MCF 10A (cell line): ENCODE measurements at regions not wholly inside any gene's neighbourhood (a gene's known extent, or its start where the extent isn't known, plus 50 kb on each side); places are given as distances from the start of the nearest gene placed in this dataset.

ENCODE experiments used
- BruUV-seq: library from RNA; stranded (reverse); fragments of 400-500 nt; replicated peaks from 2 replicates; lab custom pipeline; 2021; lab: Mats Ljungman, UMichigan
- CTCF ChIA-PET: fragments of 300-600 bp; sonication (Branson Sonifier 250); formaldehyde crosslinking; extraction: SDS; loops from one replicate; lab custom pipeline; 2021; ENCODE audit warnings: antibody characterized with exemption, inconsistent platforms; lab: Yijun Ruan, JAX
- POLR2A ChIA-PET: fragments of 300-600, 350-650 bp; sonication (Branson Sonifier 250); formaldehyde crosslinking; extraction: SDS; loops from one replicate; lab custom pipeline; 2020; ENCODE audit warnings: antibody characterized with exemption, inconsistent platforms; lab: Yijun Ruan, JAX
- DNase-seq: peaks from one replicate; pipeline ENCODE4 v3.0.0-alpha.2; 2018; ENCODE audit not compliant: unreplicated experiment
- H3K27ac Mint-ChIP-seq: one replicate; pipeline ENCODE4 v1.8.0; 2022; ENCODE audit warnings: mild to moderate bottlenecking, low read depth, mixed read lengths; ENCODE audit not compliant: unreplicated experiment
- H3K27me3 Mint-ChIP-seq: one replicate; pipeline ENCODE4 v1.8.0; 2022; ENCODE audit warnings: mixed read lengths; ENCODE audit not compliant: insufficient read depth, unreplicated experiment
- H3K36me3 Mint-ChIP-seq: one replicate; pipeline ENCODE4 v1.8.0; 2022; ENCODE audit warnings: mild to moderate bottlenecking, moderate library complexity, mixed read lengths; ENCODE audit not compliant: insufficient read depth, unreplicated experiment
- H3K4me1 Mint-ChIP-seq: one replicate; pipeline ENCODE4 v1.8.0; 2022; ENCODE audit warnings: mixed read lengths; ENCODE audit not compliant: insufficient read depth, unreplicated experiment
- H3K4me3 Mint-ChIP-seq: one replicate; pipeline ENCODE4 v1.8.0; 2022; ENCODE audit warnings: mild to moderate bottlenecking, moderate library complexity, mixed read lengths; ENCODE audit not compliant: unreplicated experiment
- H3K9me3 Mint-ChIP-seq: one replicate; pipeline ENCODE4 v1.8.0; 2022; ENCODE audit warnings: mixed read lengths; ENCODE audit not compliant: unreplicated experiment
- CTCF ChIP-seq: fragments of 200-600 bp; IDR thresholded peaks from one replicate; pipeline ENCODE4 v1.8.0; 2022; ENCODE audit warnings: antibody characterized with exemption, mild to moderate bottlenecking; ENCODE audit not compliant: unreplicated experiment
- intact Hi-C: fragments of 100-400 bp; cut with micrococcal nuclease; formaldehyde crosslinking; loops from 2 replicates; pipeline ENCODE4 v1.14.1; 2022

GRCh38 chr13:44149821-44150220 lies 223.8 kb upstream of the SERP2 start:
- ChIA-PET POLR2A (no interaction called here), CTCF (no interaction called here)
- no peak for DNase-seq
- no peaks in the 10 kb centered on the region for H3K4me1 Mint-ChIP-seq
- H3K4me3 Mint-ChIP-seq: no peak overlapping the region
- TF ChIP-seq CTCF: no peak
- intact Hi-C loops: no loop called here
- H3K27me3 Mint-ChIP-seq: no peaks in the 10 kb centered on the region
- peaks cover 6% of the 10 kb centered on the region for H3K36me3 Mint-ChIP-seq
- H3K9me3 Mint-ChIP-seq: peaks cover 7% of the 10 kb centered on the region
- no TSS peak for BruUV-seq
- H3K27ac Mint-ChIP-seq: no peak overlapping the region

GRCh38 chr13:44151474-44151873 lies 222.2 kb upstream of the SERP2 start:
- CTCF ChIA-PET: no interaction called here
- Mint-ChIP-seq H3K4me3 (no peak overlapping the region), H3K27me3 (no peaks in the 10 kb centered on the region), H3K27ac (no peak overlapping the region), H3K9me3 (peaks cover 3% of the 10 kb centered on the region), H3K4me1 (no peaks in the 10 kb centered on the region), H3K36me3 (peaks cover 6% of the 10 kb centered on the region)
- POLR2A ChIA-PET: interaction anchor here (1.3 kb wide), 1 partner anchor 14 kb away, joined by 4 read pairs; no protein-coding TSS in a partner anchor
- intact Hi-C loops: no loop called here
- BruUV-seq: no TSS peak
- no peak for DNase-seq
- TF ChIP-seq CTCF: no peak

GRCh38 chr13:44153496-44153895 lies 220.1 kb upstream of the SERP2 start:
- peaks cover 6% of the 10 kb centered on the region for H3K36me3 Mint-ChIP-seq
- intact Hi-C loops: no loop called here
- CTCF ChIA-PET: interaction anchor here (0.9 kb wide), 1 partner anchor 283 kb away, joined by 3 read pairs; no protein-coding TSS in a partner anchor

More at GRCh38 chr13:44153496-44153895, 220.1 kb upstream of the SERP2 start:
- TF ChIP-seq CTCF: no peak
- Mint-ChIP-seq H3K9me3 (no peaks in the 10 kb centered on the region), H3K27ac (no peak overlapping the region), H3K27me3 (no peaks in the 10 kb centered on the region), H3K4me1 (peaks cover 3% of the 10 kb centered on the region), H3K4me3 (no peak overlapping the region)
- no peak for DNase-seq
- BruUV-seq: no TSS peak
- POLR2A ChIA-PET: interaction anchor here (0.8 kb wide), 1 partner anchor 11 kb away, joined by 3 read pairs; no protein-coding TSS in a partner anchor
